ENCODE measurements at regions not wholly inside any gene's neighbourhood (a gene's known extent, or its start where the extent isn't known, plus 50 kb on each side); places are given as distances from the start of the nearest gene placed in this dataset.
A peak's percentile ranks its signal among the peaks of the same experiment; 100 is the strongest.
"Not testable (repeated sequence)": the region's sequence is repeated elsewhere in the genome, so short reads cannot be mapped to it uniquely, and the experiment has no call there.

DNA sequence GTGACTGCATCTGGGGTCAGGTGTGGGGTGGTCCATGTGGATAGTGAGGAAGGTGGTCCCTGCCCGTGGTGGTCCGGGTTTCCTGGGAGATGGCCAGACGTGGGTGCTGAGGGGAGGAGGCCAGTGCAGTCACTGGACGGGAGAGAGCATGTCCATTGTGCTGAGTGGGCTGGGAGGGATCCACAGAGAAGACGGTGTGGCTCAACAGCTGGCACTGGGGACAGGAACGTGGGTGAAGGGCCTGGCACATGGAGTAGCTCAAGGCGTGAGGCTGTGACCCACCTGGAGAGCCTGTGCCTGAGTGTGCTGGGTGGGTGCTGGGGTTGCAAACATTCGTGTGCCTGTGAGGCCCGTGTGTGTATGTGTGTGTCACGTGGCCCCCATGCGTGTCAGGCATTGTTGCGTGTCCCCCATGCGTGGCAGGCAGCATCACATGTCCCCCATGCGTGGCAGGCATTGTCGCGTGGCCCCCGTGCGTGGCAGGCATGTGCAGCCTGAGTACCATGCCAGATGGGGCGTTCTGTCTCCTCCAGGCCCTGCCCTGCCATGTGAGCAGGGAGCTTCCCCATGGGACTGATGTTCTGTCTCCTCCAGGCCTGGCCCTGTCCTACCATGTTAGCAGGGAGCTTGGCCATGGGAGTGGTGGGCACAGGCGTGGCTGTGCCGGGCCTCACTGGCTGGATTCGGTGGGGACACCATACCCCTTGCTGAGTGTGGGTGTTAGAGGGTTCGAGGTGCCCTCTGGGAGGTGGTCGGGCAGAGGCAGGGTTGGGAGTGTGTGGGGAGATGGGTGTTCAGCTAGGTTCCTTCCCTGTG, 89.8 kb downstream of the TMEM121 start:
- in situ Hi-C loops (cut with MboI; ENCODE audit: low pct_unique_long_range_greater_than_20kb, low sequenced_read_pairs, unreplicated experiment): loop anchor here (5.0 kb wide), 1 partner anchor 146 kb away; no protein-coding TSS in a partner anchor
- not testable (repeated sequence) for DNase-seq (ENCODE audit: low spot score)

DNA sequence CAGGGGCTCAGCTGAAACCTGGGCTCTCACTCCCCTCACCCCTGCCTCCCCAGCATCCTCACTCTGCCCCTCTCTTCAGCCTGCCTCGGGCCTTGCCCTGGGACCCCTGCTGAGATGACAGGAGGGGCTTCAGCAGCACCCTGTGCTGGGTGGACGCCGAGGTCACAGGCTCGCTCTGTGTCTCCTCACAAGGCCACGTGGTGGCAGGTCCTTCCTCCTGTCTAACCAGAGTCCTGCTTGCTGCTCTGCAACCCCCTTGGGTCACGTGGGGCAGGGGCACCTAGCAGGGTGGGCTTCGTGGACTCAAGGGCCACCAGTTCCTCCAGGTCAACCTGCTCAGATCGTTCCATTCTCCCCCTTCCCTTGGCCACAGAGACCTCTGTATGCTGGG, 90.4 kb downstream of the TMEM121 start:
- TF ChIP-seq, protein P1, sequence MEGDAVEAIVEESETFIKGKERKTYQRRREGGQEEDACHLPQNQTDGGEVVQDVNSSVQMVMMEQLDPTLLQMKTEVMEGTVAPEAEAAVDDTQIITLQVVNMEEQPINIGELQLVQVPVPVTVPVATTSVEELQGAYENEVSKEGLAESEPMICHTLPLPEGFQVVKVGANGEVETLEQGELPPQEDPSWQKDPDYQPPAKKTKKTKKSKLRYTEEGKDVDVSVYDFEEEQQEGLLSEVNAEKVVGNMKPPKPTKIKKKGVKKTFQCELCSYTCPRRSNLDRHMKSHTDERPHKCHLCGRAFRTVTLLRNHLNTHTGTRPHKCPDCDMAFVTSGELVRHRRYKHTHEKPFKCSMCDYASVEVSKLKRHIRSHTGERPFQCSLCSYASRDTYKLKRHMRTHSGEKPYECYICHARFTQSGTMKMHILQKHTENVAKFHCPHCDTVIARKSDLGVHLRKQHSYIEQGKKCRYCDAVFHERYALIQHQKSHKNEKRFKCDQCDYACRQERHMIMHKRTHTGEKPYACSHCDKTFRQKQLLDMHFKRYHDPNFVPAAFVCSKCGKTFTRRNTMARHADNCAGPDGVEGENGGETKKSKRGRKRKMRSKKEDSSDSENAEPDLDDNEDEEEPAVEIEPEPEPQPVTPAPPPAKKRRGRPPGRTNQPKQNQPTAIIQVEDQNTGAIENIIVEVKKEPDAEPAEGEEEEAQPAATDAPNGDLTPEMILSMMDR (IDR thresholded peaks at IDR 0.05; ENCODE audit: extremely low read depth, insufficient read depth, missing control alignments): no peak
- no peak for DNase-seq (ENCODE audit: low spot score)
- in situ Hi-C loops (cut with MboI; ENCODE audit: low pct_unique_long_range_greater_than_20kb, low sequenced_read_pairs, unreplicated experiment): loop anchor here (5.0 kb wide), 1 partner anchor 146 kb away; no protein-coding TSS in a partner anchor

DNA sequence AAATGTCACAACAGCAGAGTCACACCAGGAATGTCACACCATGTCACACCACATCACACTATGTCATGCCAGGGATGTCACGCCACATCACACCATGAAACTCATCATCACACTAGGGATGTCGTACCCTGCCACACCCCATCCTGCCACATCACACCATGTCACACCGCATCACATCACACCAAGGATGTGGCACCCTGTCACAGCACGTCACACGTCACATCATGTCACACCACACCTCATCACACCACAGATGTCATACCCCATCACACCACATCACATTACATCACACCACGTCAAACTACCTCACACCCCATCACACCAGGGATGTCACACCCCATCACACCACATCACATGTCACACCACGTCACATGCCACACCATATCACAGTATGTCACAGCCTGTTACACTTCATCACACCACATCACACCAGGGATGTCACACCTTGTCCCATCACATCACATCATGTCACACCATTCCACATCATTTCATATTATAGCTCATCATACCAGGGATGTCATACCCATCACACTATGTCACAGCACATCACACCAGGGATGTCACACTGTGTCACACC, 90.9 kb downstream of the TMEM121 start:
- DNase-seq (ENCODE audit: low spot score): peak; percentile 50
- TF ChIP-seq, protein P1 (IDR thresholded peaks at IDR 0.05; ENCODE audit: extremely low read depth, insufficient read depth, missing control alignments): no peak
- in situ Hi-C loops (cut with MboI; ENCODE audit: low pct_unique_long_range_greater_than_20kb, low sequenced_read_pairs, unreplicated experiment): loop anchor here (5.0 kb wide), 1 partner anchor 145 kb away; no protein-coding TSS in a partner anchor

DNA sequence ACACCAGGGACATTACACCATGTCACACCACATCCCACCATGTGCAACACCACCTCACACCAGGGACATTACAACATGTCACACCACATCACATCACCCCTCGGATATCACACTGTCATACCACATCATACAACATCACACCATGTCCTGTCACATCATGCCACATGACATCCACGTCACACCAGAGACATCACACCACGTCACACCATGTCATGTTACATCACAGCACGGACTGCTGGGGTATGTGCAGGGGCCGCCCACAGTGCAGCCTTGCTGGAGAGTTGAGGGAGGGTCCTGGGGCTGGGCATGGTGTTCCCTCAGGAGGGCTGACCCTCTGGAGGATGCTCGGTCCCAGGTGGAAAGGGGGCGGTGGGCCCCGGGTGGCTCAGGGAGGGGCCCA, 91.4 kb downstream of the TMEM121 start:
- DNase-seq (ENCODE audit: low spot score): not testable (repeated sequence)
- in situ Hi-C loops (cut with MboI; ENCODE audit: low pct_unique_long_range_greater_than_20kb, low sequenced_read_pairs, unreplicated experiment): loop anchor here (5.0 kb wide), 1 partner anchor 144 kb away; no protein-coding TSS in a partner anchor

DNA sequence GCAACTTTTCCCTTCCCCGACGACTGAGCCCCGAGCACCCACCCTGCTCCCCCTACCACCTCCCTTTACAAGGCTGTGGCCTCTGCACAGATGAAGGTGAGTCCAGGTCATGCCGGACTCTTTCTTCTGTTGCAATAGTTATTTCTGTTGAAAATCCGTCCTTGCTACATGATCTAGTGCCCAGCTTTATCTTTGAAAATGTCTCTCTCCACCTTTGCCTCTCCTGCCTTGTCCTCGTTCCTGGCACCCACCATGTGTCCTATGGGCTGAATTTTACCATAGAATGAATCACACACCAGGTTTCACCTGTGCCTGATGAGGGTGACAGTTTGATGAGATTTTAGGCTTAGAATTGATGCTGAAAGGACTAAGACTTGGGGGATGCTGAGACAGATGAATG, 92.9 kb downstream of the TMEM121 start:
- peak; percentile 28 for DNase-seq (ENCODE audit: low spot score)
- in situ Hi-C loops (cut with MboI; ENCODE audit: low pct_unique_long_range_greater_than_20kb, low sequenced_read_pairs, unreplicated experiment): loop anchor here (5.0 kb wide), 1 partner anchor 143 kb away; no protein-coding TSS in a partner anchor

DNA sequence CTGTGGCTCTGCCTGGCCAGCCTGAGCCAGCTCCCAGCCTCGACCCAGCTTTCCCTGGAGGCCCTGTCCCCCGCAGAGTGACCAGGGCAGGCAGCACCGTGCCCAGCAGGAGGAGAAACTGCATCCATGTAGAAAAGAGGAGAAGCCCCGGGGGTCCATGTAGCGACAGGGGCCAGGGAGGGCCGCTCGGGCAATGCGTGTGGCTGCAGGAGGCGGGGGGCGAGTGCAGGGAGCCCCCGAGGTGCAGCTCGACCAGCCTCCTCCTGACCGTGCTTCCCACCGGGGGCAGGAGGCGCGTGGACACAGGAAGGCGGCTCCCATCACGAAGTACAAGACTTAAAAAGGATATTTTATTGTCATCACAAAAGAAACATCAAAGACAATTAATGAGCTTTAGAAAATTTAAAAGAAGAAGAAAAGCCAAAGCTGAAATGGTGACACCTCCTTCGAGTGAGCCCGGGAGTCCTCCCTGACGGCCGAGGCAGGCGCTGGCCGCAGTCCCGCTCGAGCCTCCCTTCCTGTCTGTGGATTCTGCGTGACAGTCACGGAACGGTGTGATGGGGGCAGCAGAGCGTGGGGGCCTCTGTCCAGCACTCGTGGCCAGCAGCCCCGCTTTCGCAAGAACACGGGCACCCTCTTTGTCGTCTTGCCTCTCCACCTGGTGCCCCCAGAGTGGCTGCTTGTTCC, 93.9 kb downstream of the TMEM121 start:
- DNase-seq (ENCODE audit: low spot score); in situ Hi-C loops (cut with MboI; ENCODE audit: low pct_unique_long_range_greater_than_20kb, low sequenced_read_pairs, unreplicated experiment): not testable (repeated sequence)

DNA sequence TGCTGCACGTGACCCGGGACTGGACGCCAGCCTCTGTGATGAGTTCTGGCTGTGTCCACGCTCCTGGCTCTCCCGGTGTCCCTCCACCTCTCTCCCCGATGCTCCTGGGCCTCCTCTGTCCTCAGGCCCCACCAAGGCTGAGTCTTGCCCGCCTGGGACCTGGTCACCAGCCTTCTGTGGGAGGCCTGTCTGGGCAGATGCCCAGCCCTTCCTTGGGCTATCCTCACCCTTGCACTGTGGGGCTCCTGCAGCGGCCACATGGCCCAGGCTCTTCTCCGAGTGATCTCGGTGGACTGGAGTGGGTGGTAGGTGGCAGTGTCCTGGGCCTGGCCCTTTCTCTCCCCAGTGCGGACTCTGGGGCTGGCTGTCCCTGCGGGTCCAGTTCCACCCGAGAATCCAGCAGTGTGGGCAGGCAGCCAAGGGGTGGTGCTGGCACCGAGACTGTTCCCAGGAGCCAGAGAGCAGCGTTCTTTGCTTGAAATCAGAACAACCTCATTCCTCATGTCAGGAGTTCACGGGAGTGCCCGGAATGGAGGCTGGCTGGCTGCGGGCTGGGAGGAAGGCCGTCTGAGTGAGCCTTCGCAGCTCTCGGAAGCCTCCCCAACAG, 94.6 kb downstream of the TMEM121 start:
- DNase-seq (ENCODE audit: low spot score); in situ Hi-C loops (cut with MboI; ENCODE audit: low pct_unique_long_range_greater_than_20kb, low sequenced_read_pairs, unreplicated experiment): not testable (repeated sequence)

DNA sequence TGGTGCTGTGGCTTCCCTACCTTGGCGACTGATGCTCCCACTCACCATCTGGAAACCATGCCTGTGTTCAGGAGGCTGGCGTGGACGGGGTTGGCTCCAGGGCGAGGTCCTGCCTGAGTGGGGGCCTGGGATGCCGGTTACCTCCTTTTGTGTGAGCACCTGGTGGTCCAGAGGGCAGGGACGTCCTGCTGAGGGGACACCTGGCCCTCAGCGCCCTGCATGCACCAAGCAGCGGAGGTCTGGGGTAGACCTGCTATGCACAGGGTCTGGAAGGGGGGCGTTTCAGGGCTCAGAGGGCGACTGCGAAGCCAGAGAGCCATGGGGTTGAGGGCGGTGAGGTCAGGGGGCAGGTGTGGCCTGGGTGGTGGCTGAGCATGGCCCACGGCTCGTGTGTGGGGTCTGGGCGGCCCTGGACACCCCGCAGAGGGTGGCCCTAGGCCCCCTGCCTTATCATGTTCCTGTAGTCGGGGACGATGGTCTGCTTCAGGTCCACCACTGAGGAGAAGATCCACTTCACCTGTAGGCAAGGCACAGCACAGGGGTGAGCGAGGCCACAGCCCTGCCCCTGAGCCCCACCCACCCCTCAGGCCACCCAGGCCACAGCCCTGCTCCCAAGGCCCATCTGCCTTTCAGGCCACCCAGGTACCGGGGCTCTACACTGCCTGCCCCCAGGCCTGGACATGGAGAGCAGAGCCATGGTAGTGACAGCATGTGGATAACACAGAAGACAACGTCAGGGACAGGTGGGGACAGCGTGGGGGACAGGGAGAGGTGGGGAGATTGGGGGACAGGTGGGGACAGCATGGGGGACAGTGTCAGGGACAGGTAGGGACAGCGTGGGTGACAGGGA, 95.3 kb downstream of the TMEM121 start:
- in situ Hi-C loops (cut with MboI; ENCODE audit: low pct_unique_long_range_greater_than_20kb, low sequenced_read_pairs, unreplicated experiment); DNase-seq (ENCODE audit: low spot score): not testable (repeated sequence)

DNA sequence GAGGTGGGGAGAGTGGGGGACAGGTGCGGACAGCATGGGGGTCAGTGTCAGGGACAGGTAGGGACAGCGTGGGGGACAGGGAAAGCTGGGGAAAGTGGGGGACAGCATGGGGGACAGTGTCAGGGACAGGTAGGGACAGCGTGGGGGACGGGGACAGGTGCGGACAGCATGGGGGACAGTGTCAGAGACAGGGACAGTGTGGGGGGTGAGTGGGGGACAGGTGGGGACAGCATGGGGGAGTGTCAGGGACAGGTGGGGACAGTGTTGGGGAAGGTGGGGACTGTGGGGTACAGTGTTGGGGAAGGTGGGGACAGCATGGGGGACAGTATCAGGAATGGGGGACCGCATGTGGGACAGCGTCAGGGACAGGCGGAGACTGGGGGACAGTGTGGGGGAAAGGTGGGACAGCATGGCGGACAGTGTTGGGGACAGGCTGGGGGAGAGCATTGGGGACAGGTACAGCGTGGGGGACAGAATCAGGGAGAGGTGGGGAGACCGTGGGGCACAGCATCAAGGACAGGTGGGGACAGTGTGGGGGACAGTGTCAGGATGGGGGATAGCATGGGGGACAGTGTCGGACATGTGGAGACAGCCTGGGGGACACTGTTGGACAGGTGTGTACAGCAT, 96.1 kb downstream of the TMEM121 start:
- no peak for DNase-seq (ENCODE audit: low spot score)
- TF ChIP-seq, protein P1 (IDR thresholded peaks at IDR 0.05; ENCODE audit: extremely low read depth, insufficient read depth, missing control alignments): no peak
- in situ Hi-C loops (cut with MboI; ENCODE audit: low pct_unique_long_range_greater_than_20kb, low sequenced_read_pairs, unreplicated experiment): no loop called here

DNA sequence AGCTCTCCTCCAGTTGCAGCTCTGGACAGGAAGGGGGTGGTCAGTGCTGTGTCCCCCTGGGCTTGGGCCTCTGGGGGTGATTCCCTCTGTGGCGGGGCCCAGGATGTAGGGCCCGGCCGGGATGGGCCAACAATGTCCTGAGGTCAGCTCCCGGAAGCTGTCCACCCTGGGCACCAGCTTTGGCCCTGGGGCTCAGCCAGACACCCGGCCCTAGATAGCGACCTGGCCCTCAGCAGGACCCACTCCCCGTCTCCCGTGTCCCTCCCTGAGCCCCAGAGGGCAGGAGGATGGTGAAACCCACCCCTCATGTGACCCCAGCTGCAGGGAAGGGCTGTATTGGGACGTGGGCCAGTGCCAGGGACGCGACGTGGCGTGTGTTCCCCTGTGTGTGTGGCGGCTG, 96.8 kb downstream of the TMEM121 start:
- DNase-seq (ENCODE audit: low spot score); in situ Hi-C loops (cut with MboI; ENCODE audit: low pct_unique_long_range_greater_than_20kb, low sequenced_read_pairs, unreplicated experiment): not testable (repeated sequence)

DNA sequence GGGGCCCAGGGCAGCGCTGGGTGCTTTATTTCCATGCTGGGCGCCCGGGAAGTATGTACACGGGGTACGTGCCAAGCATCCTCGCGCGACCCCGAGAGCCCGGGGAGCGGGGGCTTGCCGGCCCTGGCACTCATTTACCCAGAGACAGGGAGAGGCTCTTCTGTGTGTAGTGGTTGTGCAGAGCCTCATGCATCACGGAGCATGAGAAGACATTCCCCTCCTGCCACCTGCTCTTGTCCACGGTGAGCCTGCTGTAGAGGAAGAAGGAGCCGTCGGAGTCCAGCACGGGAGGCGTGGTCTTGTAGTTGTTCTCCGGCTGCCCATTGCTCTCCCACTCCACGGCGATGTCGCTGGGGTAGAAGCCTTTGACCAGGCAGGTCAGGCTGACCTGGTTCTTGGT, 98.0 kb downstream of the TMEM121 start:
- in situ Hi-C loops (cut with MboI; ENCODE audit: low pct_unique_long_range_greater_than_20kb, low sequenced_read_pairs, unreplicated experiment); DNase-seq (ENCODE audit: low spot score): not testable (repeated sequence)

DNA sequence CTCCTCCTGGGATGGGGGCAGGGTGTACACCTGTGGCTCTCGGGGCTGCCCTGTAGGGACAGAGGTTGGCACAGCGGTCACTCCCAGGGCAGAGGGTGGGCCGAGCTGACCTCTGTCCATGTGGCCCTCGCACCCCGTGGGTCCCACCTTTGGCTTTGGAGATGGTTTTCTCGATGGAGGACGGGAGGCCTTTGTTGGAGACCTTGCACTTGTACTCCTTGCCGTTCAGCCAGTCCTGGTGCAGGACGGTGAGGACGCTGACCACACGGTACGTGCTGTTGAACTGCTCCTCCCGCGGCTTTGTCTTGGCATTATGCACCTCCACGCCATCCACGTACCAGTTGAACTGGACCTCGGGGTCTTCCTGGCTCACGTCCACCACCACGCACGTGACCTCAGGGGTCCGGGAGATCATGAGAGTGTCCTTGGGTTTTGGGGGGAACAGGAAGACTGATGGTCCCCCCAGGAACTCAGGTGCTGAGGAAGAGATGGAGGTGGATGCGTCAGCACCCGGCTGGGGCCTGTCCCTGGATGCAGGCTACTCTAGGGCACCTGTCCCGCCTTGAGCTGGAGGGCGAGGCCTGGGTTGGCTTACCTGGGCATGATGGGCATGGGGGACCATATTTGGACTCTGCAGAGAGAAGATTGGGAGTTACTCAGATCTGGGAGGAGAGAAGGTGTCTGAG, 98.5 kb downstream of the TMEM121 start:
- DNase-seq (ENCODE audit: low spot score); in situ Hi-C loops (cut with MboI; ENCODE audit: low pct_unique_long_range_greater_than_20kb, low sequenced_read_pairs, unreplicated experiment): not testable (repeated sequence)
